WTC11 (cell line): ENCODE measurements at regions not wholly inside any gene's neighbourhood (a gene's known extent, or its start where the extent isn't known, plus 50 kb on each side); places are given as distances from the start of the nearest gene placed in this dataset.

Source experiments
- CTCF ChIP-seq: fragments of 200-600 bp; IDR thresholded peaks from 2 replicates; pipeline ENCODE4 v1.8.0; 2022; ENCODE audit warnings: antibody characterized with exemption
- ESRRA ChIP-seq: sonication (generic); formaldehyde crosslinking; IDR thresholded peaks from 2 replicates; pipeline ENCODE4 v1.8.1; 2022; ENCODE audit warnings: mild to moderate bottlenecking, missing genetic modification reagents, borderline replicate concordance
- ETV6 ChIP-seq: sonication (generic); formaldehyde crosslinking; IDR thresholded peaks from 2 replicates; pipeline ENCODE4 v1.8.1; 2022; ENCODE audit warnings: mild to moderate bottlenecking, missing genetic modification reagents
- FOXJ3 ChIP-seq: sonication (generic); formaldehyde crosslinking; IDR thresholded peaks from 2 replicates; pipeline ENCODE4 v1.9.0; 2021; ENCODE audit warnings: missing genetic modification reagents, mild to moderate bottlenecking, borderline replicate concordance
- HMGXB4 ChIP-seq: sonication (generic); formaldehyde crosslinking; IDR thresholded peaks from 2 replicates; pipeline ENCODE4 v1.8.1; 2023; ENCODE audit warnings: mild to moderate bottlenecking, moderate library complexity, missing genetic modification reagents
- JUN ChIP-seq: sonication (generic); formaldehyde crosslinking; IDR thresholded peaks from 2 replicates; pipeline ENCODE4 v1.8.0; 2023; ENCODE audit warnings: mild to moderate bottlenecking, missing genetic modification reagents
- MYBL2 ChIP-seq: sonication (generic); formaldehyde crosslinking; IDR thresholded peaks from 2 replicates; pipeline ENCODE4 v1.8.1; 2023; ENCODE audit warnings: mild to moderate bottlenecking, moderate library complexity, missing genetic modification reagents
- NR1H2 ChIP-seq: sonication (generic); formaldehyde crosslinking; IDR thresholded peaks from 2 replicates; pipeline ENCODE4 v1.9.0; 2021; ENCODE audit warnings: mild to moderate bottlenecking, moderate library complexity, missing genetic modification reagents
- TCF7 ChIP-seq: sonication (generic); formaldehyde crosslinking; IDR thresholded peaks from 2 replicates; pipeline ENCODE4 v1.8.0; 2022; ENCODE audit warnings: mild to moderate bottlenecking, low read depth, missing genetic modification reagents, moderate library complexity
- TEAD4 ChIP-seq: sonication (generic); formaldehyde crosslinking; IDR thresholded peaks from 2 replicates; pipeline ENCODE4 v1.8.0; 2022; ENCODE audit warnings: mild to moderate bottlenecking, missing genetic modification reagents
- USF1 ChIP-seq: sonication (generic); formaldehyde crosslinking; IDR thresholded peaks from 2 replicates; pipeline ENCODE4 v1.8.0; 2022; ENCODE audit warnings: mild to moderate bottlenecking, missing genetic modification reagents
- USF2 ChIP-seq: sonication (generic); formaldehyde crosslinking; IDR thresholded peaks from 2 replicates; pipeline ENCODE4 v1.8.1; 2023; ENCODE audit warnings: mild to moderate bottlenecking, missing genetic modification reagents, moderate library complexity
- ZNF263 ChIP-seq: sonication (generic); formaldehyde crosslinking; IDR thresholded peaks from 2 replicates; pipeline ENCODE4 v1.8.1; 2022; ENCODE audit warnings: low read depth, mild to moderate bottlenecking, moderate library complexity, missing genetic modification reagents

- no peak for TF ChIP-seq USF2 (CRISPR knock-in tag)
- no peak for TF ChIP-seq CTCF
- TF ChIP-seq MYBL2 (CRISPR knock-in tag) = no peak
- no peak for TF ChIP-seq ETV6 (CRISPR knock-in tag)
- TF ChIP-seq USF1 (CRISPR knock-in tag) = no peak
- no peak for TF ChIP-seq NR1H2 (CRISPR knock-in tag)
- no peak for TF ChIP-seq ESRRA
- no peak for TF ChIP-seq TCF7
- TF ChIP-seq ZNF263 (CRISPR knock-in tag) = no peak
- no peak for TF ChIP-seq JUN
- TF ChIP-seq TEAD4 (CRISPR knock-in tag) = no peak
- TF ChIP-seq FOXJ3 = no peak
- no peak for TF ChIP-seq HMGXB4 (CRISPR knock-in tag)
Observed at GRCh38 chr9:78792745-78793144, 495.8 kb downstream of the PSAT1 start.
